HUES64 (cell line): ENCODE measurements at regions not wholly inside any gene's neighbourhood (a gene's known extent, or its start where the extent isn't known, plus 50 kb on each side); places are given as distances from the start of the nearest gene placed in this dataset.

Source experiments
- H3K27ac ChIP-seq: 2 replicates; pipeline ENCODE4 v1.7.0; 2013; ENCODE audit warnings: low read depth, low read length, inconsistent platforms
- H3K27me3 ChIP-seq: 2 replicates; pipeline ENCODE4 v1.6.1; 2013; ENCODE audit warnings: mild to moderate bottlenecking, low read length; ENCODE audit not compliant: insufficient read depth
- H3K36me3 ChIP-seq: 2 replicates; pipeline ENCODE4 v1.6.1; 2013; ENCODE audit warnings: mild to moderate bottlenecking, low read length; ENCODE audit not compliant: insufficient read depth
- H3K4me1 ChIP-seq: 2 replicates; pipeline ENCODE4 v1.6.1; 2013; ENCODE audit warnings: mild to moderate bottlenecking, low read length, moderate library complexity; ENCODE audit not compliant: insufficient read depth
- H3K4me3 ChIP-seq: 2 replicates; pipeline ENCODE4 v1.5.1; 2013; ENCODE audit warnings: mild to moderate bottlenecking, low read length, moderate library complexity
- H3K9ac ChIP-seq: 2 replicates; pipeline ENCODE4 v1.6.1; 2013; ENCODE audit warnings: mild to moderate bottlenecking, low read depth, low read length
- H3K9me3 ChIP-seq: 2 replicates; pipeline ENCODE4 v1.6.1; 2013; ENCODE audit warnings: low read depth, low read length; ENCODE audit not compliant: insufficient read depth
- WGBS: fragments of 150-250, 120-280 bp; methylation state at CpG from one replicate; pipeline ENCODE4 v1.1.7; 2013; ENCODE audit warnings: missing lambda C conversion rate; 5-methylcytosine and 5-hydroxymethylcytosine counted together

DNA sequence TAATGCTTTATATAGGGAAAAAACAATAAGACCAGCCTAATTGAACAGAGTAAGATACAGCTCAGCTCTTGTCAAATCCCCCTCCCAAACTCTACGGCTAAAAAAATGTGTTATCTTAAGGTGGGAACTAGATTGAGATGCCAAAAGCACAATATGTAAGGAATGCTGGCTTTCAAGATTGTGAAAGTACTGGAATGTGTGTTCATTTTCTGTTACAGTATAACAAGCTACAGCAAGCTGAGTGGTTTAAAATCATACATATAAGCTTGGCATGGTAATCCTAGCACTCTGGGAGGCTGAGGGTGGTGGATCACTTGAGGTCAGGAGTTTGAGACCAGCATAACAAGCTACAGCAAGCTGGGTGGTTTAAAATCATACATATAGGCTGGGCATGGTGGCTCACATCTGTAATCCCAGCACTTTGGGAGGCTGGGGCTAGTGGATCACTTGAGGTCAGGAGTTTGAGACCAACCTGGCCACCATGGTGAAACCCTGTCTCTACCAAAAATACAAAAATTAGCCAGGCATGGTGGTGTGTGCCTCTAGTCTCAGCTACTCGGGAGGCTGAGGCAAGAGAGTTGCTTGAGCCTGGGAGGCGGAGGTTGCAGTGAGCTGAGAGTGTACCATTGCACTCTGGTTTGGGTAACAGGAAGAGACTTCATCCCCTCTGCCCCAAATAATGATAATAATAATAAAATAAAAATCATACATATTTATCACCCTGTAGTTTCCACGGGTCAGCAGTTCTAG, 297.7 kb downstream of the DOK5 start:
- H3K27me3 ChIP-seq = no peaks in the 10 kb centered on the region
- no peak overlapping the region for H3K27ac ChIP-seq
- 91% methylated on average over 4 of the region's 4 CpGs for WGBS
- H3K4me1 ChIP-seq = no peaks in the 10 kb centered on the region
- H3K9me3 ChIP-seq = peaks cover 8% of the 10 kb centered on the region
- H3K9ac ChIP-seq = no peak overlapping the region
- H3K36me3 ChIP-seq = no peaks in the 10 kb centered on the region
- H3K4me3 ChIP-seq = no peak overlapping the region

DNA sequence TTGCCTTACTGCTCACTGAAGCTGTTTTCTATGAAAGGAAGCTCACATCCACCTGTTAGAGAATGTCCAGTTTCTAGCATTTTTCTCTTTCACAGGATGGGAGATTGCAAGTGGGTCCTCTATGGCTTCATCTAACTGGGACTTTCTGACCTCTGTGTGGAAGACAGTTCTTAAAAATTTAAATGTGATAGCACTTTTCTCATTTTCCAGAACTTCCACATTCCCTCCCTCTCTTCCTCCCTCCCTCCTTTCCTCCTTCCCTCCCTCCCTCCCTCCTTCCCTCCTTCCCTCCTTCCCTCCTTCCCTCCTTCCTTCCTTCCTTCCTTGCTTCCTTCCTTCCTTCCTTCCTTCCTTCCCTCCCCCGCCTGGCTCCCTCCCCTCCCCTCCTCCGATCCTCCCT, 291.1 kb downstream of the DOK5 start:
- H3K36me3 ChIP-seq = no peaks in the 10 kb centered on the region
- no peaks in the 10 kb centered on the region for H3K27me3 ChIP-seq
- 80% methylated on average over 2 of the region's 2 CpGs for WGBS
- no peak overlapping the region for H3K27ac ChIP-seq
- no peaks in the 10 kb centered on the region for H3K4me1 ChIP-seq
- no peak overlapping the region for H3K4me3 ChIP-seq
- peaks cover 9% of the 10 kb centered on the region for H3K9me3 ChIP-seq
- no peak overlapping the region for H3K9ac ChIP-seq

DNA sequence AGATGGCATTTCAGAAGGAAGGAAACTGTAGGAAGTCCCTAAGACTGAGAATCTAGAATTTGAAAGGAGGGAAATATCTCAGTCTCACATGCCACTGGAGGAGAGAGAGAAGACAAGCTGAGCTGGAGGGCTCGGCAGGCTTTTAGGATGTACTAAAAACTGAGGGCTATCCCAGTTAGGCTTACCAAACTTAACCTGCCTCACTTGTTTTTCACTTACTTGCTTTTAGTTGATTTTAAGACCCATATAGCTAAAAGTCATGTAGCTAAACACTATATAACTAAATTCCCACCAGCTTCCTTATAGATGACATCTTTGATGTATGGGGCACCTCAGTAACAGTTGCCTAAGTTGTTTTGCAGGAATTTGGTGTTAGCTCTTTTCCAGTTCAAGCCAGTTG, 288.0 kb downstream of the DOK5 start:
- H3K4me1 ChIP-seq = no peaks in the 10 kb centered on the region
- H3K4me3 ChIP-seq = no peak overlapping the region
- H3K27me3 ChIP-seq = no peaks in the 10 kb centered on the region
- H3K27ac ChIP-seq = no peak overlapping the region
- no peak overlapping the region for H3K9ac ChIP-seq
- H3K36me3 ChIP-seq = no peaks in the 10 kb centered on the region
- H3K9me3 ChIP-seq = peaks cover 14% of the 10 kb centered on the region; the same call in 1 of the 2 replicates
- 83% methylated on average over 1 of the region's 1 CpG for WGBS

DNA sequence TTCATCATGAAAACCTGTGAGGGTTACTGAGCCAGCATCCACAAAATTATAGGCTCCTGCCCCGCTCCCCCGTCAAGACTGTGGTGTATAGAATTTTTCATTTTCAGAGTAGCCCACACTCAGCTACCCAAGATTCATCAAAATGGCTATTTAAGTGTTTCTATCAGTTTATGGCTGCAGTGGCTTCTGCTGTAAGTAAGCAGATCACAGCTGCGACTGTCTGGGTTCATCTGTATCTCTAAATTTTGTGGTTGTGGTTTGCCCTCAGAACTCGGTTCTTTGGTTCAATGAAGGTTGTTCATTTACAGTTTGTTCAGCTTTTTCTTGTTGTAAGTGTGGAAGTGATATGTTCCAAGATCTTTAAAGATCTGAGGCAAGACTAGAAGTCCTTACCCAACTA, 284.2 kb downstream of the DOK5 start:
- WGBS = 88% methylated on average over 4 of the region's 4 CpGs
- Histone ChIP-seq H3K9ac (no peak overlapping the region), H3K4me1 (no peaks in the 10 kb centered on the region), H3K4me3 (no peak overlapping the region), H3K27me3 (no peaks in the 10 kb centered on the region), H3K36me3 (no peaks in the 10 kb centered on the region), H3K9me3 (0 out of 2 replicates have a peak, but pooled peaks cover 7% of the 10 kb centered on the region), H3K27ac (no peak overlapping the region)

DNA sequence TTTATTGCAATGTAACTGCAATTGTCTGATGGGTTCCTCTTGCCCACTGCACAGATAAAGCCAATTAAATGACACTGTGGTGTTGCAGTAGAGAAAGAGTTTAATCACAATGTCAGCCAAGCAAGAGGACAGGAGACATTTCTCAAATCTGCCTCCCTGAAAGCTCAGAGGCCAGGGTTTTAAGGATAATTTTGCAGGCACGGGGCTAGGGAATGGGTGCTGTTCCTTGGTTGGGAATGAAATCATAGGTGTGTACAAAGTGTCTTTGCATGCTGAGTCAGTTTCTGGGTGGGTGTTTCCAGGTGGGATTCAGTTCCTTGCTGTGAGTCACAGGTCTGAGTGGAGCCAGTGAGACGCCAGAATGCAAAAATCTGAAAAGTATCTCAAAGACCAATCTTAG, 271.4 kb downstream of the DOK5 start:
- H3K4me1 ChIP-seq = no peaks in the 10 kb centered on the region
- H3K9me3 ChIP-seq = peaks cover 12% of the 10 kb centered on the region
- no peaks in the 10 kb centered on the region for H3K36me3 ChIP-seq
- no peak overlapping the region for H3K27ac ChIP-seq
- H3K27me3 ChIP-seq = no peaks in the 10 kb centered on the region
- no peak overlapping the region for H3K4me3 ChIP-seq
- 78% methylated on average over 2 of the region's 2 CpGs for WGBS
- H3K9ac ChIP-seq = no peak overlapping the region

DNA sequence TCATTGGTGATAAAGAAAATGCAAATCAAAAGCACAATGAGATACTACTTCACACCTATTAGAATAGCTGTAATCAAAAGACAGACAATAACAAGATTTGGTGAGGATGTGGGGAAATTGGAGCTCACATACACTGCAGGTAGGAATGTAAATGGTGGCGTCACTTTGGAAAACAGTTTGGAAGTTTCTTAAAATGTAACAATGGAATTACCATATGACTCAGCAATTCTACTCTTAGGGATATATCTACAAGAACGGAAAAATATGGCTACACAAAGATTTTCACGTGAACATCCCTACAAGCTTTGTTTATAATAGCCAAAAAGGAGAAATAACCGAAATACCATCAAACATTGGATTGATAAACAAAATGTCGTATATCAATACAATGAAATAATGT, 270.4 kb downstream of the DOK5 start:
- whole genome bisulfite sequencing = 69% methylated on average over 3 of the region's 5 CpGs
- Histone ChIP-seq H3K27ac (no peak overlapping the region), H3K9ac (no peak overlapping the region), H3K27me3 (no peaks in the 10 kb centered on the region), H3K36me3 (no peaks in the 10 kb centered on the region), H3K4me3 (no peak overlapping the region), H3K9me3 (peaks cover 12% of the 10 kb centered on the region), H3K4me1 (no peaks in the 10 kb centered on the region)

DNA sequence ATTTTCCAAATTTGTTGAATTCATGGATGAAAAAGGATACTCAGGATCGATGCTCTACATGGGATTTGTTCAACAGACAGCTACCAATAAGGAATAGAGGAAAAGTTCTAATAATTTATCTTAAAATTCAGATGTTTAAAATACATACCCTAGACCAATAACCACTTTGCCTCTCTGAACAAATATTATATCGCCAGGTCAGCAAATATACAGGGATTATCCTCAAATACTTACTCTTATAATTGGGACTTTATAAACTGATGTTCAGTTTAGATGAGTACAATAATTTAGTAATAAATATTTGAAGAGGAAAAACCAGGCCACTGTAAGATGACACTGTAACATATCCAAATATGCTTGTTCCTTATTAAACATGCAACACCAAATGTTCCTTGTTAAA, 268.7 kb downstream of the DOK5 start:
- no peaks in the 10 kb centered on the region for H3K4me1 ChIP-seq
- no peaks in the 10 kb centered on the region for H3K27me3 ChIP-seq
- peaks cover 12% of the 10 kb centered on the region for H3K9me3 ChIP-seq
- H3K27ac ChIP-seq = no peak overlapping the region
- 94% methylated on average over 2 of the region's 2 CpGs for WGBS
- no peak overlapping the region for H3K4me3 ChIP-seq
- no peak overlapping the region for H3K9ac ChIP-seq
- no peaks in the 10 kb centered on the region for H3K36me3 ChIP-seq

DNA sequence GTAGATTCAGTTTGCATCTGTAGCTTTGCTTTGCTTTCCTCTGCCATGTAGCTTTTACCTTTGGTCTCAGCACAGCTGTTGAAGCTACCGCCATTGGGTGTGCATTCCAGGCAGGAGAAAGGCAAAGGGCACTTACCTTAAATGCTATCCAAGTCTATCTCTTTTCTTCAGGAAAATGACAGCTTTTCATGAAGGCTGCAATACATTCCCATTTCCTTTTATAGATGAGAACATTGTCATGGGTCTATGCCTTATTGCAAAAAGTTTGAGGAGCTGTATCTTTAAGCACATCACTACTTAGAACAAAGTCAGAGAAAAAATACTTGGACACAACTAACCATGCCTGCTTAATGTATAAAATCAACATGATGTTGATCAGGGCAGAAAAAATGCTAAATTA, 266.8 kb downstream of the DOK5 start:
- 88% methylated on average over 1 of the region's 1 CpG for WGBS
- Histone ChIP-seq H3K36me3 (no peaks in the 10 kb centered on the region), H3K9me3 (no peaks in the 10 kb centered on the region; the same call in none of the 2 replicates), H3K27ac (no peak overlapping the region), H3K9ac (no peak overlapping the region), H3K4me1 (no peaks in the 10 kb centered on the region), H3K27me3 (no peaks in the 10 kb centered on the region), H3K4me3 (no peak overlapping the region)

DNA sequence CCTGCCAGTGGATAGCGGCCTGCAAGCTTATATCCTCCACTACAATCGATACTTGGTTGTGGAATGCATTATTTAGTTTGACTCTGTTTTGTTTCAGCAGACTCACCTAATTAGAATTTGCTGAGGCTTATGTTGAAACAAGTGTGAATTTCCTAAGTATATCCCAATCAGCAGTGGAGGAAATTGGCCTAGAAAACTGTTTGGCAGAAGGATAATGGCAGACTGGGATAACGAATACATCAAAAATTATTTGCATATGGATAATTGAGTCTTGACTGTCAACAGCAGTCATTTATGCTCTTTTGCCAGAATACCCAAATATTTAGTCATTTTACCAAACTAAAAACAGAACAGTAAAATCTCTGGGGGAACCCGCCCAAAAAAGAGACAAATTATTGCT, 261.0 kb downstream of the DOK5 start:
- WGBS = 85% methylated on average over 4 of the region's 4 CpGs

DNA sequence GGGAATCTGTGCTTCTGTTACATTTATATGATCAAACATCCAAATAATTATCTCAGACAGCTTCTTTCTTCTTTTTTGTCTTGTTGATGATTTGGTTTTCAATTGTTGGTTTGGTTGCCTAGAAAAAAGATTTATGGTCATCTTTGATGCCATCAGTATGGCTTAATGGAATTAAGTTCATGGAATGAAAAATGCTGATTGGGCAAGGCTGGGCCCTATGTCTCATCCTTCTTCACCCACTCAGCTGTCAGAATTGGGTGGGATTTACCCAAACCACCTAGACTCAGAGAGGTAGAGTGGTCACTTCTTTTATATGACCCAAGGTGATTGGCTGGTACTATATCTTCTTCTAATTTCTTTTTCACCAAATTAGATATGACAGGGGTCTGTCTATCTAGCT, 258.3 kb downstream of the DOK5 start:
- H3K27me3 ChIP-seq = no peaks in the 10 kb centered on the region
- no peaks in the 10 kb centered on the region for H3K4me1 ChIP-seq
- no peaks in the 10 kb centered on the region for H3K9me3 ChIP-seq
- H3K27ac ChIP-seq = no peak overlapping the region
- H3K36me3 ChIP-seq = no peaks in the 10 kb centered on the region
- H3K4me3 ChIP-seq = no peak overlapping the region
- H3K9ac ChIP-seq = no peak overlapping the region

More for the DNA sequence above, 261.0 kb downstream of the DOK5 start:
- no peak overlapping the region for H3K4me3 ChIP-seq
- H3K27me3 ChIP-seq = no peaks in the 10 kb centered on the region
- no peak overlapping the region for H3K9ac ChIP-seq
- no peaks in the 10 kb centered on the region for H3K36me3 ChIP-seq
- no peaks in the 10 kb centered on the region for H3K4me1 ChIP-seq
- no peak overlapping the region for H3K27ac ChIP-seq
- H3K9me3 ChIP-seq = no peaks in the 10 kb centered on the region

DNA sequence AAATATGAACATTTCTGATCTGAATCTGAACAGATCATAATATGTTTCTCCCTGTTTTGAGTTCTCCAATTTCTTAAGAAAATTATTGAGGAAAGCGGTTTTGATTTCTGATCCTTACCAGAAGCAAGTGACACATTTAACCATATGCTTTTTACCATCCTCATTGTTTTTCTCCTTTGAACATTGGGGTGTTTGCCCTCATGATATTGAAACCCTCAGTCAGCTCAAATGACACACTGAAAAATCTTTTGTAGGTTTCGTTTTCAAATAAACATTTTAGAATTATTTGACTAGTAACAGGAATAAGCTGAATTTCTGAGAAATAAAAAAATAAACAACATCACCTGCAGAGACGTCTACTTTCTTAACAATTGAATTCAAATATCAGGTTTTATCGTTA, 252.1 kb downstream of the DOK5 start:
- Histone ChIP-seq H3K36me3 (no peaks in the 10 kb centered on the region), H3K9me3 (peaks cover 4% of the 10 kb centered on the region; the same call in 1 of the 2 replicates), H3K4me3 (no peak overlapping the region), H3K27ac (no peak overlapping the region), H3K9ac (no peak overlapping the region), H3K4me1 (no peaks in the 10 kb centered on the region; the same call in 1 of the 2 replicates), H3K27me3 (no peaks in the 10 kb centered on the region)
- 100% methylated on average over 2 of the region's 4 CpGs for whole genome bisulfite sequencing
